NCI-H526 (cell line): ENCODE measurements at regions not wholly inside any gene's neighbourhood (a gene's known extent, or its start where the extent isn't known, plus 50 kb on each side); places are given as distances from the start of the nearest gene placed in this dataset.

Experiments used
- DNase-seq, 2 experiments: peaks; one replicate each; lab custom pipeline; 2025; lab: John Stamatoyannopoulos, UW

- DNase-seq, result no peak
Observed at GRCh38 chr15:39479911-39480310, 101.0 kb upstream of the THBS1 start.

DNA sequence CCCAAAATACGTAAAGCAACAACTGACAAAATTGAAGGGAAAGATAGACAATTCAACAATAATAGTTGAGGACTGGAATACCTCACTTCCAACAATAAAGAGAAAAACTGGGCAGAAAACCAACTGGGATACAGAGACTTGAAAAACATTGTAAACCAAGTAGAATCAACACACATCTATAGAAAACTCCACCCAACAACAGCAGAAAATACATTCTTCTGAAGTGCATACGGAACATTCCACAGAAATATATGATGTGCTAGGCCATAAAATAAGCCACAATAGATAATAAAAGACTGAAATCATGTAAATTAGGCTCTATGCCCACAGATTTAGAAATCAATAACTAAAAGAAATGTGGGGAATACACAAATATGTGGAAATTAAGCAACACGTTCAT lies 98.4 kb upstream of the THBS1 start:
- DNase-seq, result no peak

- DNase-seq, result no peak
Observed at GRCh38 chr15:39486621-39487457, 94.0 kb upstream of the THBS1 start.

DNA sequence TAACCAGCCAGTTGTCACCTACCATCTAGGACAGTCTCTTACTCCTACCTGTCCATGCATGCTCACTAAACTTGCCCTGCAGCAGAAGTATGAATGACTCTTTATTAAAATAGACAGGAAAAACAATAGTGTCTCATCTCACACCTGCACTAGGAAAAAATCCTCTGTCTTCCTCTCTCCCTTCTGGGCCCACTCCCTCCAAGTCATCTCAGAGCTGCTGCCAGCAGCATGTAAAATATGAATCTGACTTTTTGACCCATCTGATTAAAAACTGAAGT lies 93.5 kb upstream of the THBS1 start:
- no peak for DNase-seq

- DNase-seq, result no peak
Observed at GRCh38 chr15:39488516-39488915, 92.4 kb upstream of the THBS1 start.

GRCh38 chr15:39488961-39489360 lies 91.9 kb upstream of the THBS1 start:
- DNase-seq, result no peak

DNA sequence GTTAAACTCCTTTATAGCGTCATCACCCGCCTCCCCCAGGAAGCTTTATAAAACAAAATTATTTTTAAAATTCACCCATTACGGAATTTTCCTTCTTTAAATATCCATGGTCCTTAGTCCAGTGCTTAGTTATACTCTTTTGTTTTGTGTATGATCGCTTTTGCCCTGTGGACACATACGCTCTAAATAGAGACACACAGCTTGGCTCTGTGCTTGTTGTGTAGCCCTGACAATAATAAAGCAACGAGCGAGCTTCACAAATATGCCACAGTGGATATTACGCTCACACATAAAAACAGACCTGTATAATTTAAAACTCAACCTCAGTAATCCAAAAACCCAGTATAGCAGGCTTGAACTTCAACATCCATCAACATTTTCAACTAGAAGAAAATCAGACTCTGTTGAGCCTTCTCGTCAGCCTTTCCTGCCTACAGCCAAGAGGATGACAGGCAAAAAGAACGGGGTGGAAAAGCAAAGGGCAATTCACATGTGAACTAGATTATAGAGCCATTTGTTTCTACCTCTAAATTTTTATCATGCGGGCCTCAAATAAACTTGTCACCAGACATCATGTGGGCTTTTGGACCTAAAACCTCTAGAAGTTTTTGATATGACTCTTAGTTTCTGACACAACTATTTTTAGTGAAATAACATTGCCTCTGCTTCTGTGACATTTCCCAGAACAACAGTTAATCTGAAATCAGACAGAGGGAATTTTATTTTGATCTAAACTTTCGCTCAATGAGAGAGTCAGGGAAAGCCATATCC lies 89.6 kb upstream of the THBS1 start:
- DNase-seq, result no peak

GRCh38 chr15:39491886-39492490 lies 88.9 kb upstream of the THBS1 start:
- DNase-seq, result no peak

GRCh38 chr15:39493424-39494067 lies 87.3 kb upstream of the THBS1 start:
- no peak for DNase-seq

DNA sequence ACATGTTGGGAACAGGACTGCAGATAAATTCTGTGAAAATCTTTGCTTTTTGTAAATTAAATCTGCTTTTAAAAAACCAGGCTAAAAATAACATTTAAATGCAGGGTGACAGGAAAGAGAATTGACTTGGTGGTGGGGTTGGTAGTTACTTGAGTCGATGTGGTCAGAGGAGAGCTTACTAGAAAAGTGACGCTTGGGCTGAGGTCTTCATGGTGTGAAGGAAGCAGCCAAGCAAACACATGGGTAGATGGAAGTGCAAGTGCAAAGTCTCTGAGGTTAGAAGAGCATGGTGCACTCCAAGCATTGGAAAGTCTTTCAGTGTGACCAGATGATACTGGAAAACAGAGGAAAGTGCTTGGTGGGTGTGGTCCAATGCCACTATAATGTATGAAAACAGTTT lies 86.4 kb upstream of the THBS1 start:
- DNase-seq, result no peak

GRCh38 chr15:39495871-39496840 lies 84.7 kb upstream of the THBS1 start:
- no peak for DNase-seq

GRCh38 chr15:39497016-39497758 lies 83.7 kb upstream of the THBS1 start:
- no peak for DNase-seq

DNA sequence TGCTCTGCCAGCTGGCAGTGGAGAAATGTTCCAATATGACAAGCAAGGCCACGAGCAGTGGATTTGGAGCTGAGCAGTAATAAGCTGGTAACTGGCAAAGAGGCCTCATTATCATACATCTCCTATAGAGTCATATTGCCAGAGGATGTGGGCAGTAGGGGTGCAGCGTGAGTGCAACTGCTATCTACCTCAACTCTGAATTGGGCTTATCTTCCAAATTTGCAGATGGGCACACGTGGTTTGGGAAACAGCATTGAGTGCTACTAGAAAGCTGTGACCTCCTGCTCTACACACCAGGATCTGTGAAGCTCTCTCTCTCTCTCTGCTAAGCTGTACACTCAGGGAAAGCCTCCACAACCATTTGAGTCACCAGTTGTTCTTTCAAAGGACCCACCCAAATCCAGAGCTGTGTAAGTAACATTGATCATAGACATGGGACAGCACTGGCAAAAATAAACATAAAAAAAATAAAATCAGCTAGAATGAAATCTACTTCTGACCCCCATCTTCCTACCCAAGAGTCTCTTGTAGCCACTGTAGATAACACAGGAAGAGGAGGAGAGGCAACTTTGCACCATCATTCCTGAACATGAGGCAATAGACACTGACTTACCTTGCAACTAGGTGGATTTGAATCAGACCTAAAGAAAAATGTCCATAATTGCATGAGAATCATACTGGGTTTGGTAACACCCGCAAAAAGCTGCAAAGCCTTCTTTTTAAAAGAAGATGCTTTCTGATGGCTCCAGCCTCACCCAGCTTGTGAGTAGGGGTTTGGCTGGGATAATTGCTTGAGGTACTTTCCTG lies 82.9 kb upstream of the THBS1 start:
- DNase-seq, result no peak

DNA sequence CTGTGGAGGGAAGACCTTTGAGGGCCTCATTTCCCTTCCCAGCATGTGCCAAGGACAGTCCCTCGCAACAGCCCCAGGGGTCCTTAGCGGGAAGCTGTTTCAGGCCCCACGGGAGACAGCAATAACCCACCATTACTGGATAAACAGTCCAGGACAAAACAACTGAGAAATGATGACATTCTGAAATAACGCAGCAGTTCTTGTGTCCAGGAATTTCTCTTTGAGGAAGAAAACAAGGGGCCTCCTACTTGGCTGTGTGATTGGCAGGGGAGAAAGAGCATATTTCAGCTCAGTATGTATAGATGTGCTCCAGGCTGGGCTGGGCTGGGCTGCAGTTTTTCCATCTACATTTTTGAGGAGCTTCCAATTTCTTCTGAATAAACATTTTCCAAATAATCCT lies 82.2 kb upstream of the THBS1 start:
- DNase-seq, result no peak

DNA sequence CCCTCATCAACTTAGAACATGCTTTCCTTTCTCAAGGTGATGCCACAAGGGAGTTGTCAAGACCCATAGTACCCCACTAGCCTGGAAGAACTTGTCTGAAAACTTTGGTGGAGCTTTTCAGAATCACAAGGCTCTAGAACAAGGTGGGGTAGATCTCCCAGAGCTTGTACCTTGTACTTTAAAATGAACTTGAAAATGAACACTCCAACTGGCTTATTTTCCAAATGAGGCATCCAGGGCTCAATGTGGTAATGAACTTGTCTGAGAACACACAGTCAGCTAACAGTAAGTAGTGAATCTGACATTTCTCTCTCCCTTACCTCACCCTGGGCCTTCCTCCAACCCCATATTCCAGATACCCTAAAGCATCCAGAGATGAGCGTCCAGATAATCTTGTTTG lies 81.8 kb upstream of the THBS1 start:
- no peak for DNase-seq

DNA sequence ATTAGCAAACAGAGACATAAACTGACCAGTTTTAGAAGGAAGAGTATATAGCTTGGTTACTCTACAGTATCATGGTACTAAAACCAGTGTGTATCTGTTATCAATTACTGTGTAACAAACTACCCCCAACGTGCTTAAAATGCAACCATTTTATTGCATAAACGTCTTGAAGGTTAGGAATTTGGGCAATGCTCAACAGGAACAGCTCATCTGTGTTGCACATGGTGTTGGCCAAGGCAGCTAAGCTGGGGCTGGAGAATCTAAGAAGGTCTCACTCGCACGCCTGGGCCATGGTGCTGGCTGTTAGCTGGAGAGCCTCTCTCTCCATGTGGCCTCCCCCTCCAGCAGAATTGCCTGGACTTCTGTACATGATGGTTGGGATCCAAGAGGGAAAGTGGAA lies 81.2 kb upstream of the THBS1 start:
- DNase-seq, result no peak

DNA sequence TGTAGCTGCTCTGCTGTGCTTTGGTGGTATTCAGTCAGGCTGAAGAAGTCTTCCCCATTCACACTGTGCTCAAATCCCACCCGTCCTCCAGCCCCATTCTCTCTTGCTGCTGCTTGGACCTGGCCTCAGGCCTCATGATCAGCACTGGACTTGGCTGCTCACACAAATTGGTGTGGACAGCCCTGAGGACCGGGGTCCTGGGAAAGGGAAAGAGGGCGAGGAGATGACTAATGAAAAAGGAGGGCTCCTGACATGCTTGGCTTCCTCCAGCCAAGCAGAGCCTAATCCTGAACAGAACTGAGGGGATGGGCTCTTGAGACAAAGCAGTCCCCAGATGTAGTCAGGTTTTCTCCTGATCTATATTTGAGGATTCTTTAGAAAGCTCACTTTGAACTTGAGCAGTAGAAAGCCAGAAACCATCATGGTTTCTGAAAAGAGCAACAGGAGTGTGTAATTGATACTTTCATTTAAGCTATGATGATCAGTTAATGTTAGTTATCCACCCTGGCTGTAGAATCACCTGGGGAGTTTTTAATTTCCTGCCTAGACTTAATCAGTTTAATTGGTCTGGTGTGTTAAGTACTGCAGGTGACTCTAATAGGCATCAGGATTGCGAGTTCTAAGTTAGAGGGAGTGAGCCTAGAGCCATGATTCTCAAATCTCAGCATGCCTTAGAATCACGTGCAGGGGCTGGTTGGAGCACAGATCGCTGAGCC lies 79.4 kb upstream of the THBS1 start:
- no peak for DNase-seq

DNA sequence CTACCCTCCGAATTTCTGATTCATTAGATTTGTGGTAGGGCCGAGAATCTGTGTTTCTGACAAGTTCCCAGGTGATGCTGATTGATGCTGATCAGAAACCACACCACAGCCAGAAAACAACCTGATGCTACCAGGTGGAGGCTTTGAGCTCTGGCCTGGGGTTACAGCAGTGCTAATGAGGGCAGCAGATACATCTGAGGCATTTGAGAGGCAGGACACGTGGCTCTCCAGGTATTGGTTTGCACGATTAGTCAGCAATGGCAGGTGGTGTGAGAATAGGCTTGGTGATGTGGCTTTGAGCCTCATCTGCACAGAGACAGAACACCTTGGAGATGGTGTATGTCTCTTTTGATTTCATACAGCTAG lies 78.8 kb upstream of the THBS1 start:
- no peak for DNase-seq

- no peak for DNase-seq
Observed at GRCh38 chr15:39502611-39503195, 78.2 kb upstream of the THBS1 start.
